NCI-H1105 treated with DMSO at 0.1 percent for 48 hours (cell line): ENCODE measurements at regions not wholly inside any gene's neighbourhood (a gene's known extent, or its start where the extent isn't known, plus 50 kb on each side); places are given as distances from the start of the nearest gene placed in this dataset.

Source experiments
- DNase-seq: peaks from one replicate; lab custom pipeline; 2025; lab: John Stamatoyannopoulos, UW

DNA sequence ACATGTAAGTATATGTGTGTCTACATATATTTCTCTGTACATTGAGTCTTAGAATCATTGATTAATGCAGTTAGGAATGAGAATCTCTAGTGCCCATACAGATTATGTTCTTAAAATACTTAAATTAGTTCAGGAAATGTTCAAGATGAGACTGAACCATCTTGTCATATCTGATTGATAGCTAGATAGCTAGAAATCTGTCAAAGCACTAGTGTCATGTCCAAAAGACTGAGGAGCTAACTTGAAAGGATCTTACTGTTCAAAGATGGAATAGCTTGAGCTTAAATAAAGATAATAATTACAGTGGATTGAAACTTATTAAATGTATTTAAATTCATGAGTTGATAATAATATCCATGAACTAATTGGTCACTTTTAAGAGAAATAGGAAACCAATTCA, 191.7 kb upstream of the TCF21 start:
- DNase-seq, result no peak

DNA sequence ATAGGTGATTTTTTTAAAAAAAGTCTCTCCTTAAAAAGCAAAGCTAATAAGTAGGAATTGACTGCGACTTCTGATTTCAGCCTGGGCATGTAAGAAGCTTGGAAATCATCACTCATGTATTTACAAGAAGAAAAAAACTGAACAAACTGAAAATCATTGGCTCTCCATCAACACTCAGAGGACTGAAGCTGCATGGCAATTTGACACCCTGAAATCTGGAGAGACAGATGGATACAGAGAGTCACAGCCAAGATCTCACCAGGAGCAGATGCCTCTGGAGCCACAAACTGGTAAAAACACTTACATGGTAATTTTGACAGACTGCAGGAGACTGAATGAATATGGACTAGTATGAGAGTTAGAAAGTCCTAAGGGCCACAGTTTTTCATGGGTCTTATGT, 191.2 kb upstream of the TCF21 start:
- DNase-seq, result peak; percentile 8

DNA sequence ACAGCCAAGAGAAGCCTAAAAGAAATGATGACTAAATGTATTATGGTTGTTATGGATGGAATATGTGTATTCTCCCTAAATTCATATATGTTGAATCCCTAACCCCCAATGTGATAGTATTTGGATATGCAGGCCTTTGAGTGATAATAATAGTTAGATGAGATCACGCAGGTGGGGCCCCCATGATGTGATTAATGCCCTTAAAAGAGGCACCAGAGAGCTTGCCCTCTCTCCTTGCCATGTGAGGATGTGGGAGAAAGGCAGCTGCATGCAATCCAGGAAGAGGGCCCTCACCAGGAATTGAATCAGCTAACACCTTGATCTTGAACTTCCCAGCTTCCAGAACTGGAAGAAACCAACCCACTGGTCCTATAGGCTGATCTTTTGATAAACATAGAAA, 190.6 kb upstream of the TCF21 start:
- DNase-seq, result no peak

DNA sequence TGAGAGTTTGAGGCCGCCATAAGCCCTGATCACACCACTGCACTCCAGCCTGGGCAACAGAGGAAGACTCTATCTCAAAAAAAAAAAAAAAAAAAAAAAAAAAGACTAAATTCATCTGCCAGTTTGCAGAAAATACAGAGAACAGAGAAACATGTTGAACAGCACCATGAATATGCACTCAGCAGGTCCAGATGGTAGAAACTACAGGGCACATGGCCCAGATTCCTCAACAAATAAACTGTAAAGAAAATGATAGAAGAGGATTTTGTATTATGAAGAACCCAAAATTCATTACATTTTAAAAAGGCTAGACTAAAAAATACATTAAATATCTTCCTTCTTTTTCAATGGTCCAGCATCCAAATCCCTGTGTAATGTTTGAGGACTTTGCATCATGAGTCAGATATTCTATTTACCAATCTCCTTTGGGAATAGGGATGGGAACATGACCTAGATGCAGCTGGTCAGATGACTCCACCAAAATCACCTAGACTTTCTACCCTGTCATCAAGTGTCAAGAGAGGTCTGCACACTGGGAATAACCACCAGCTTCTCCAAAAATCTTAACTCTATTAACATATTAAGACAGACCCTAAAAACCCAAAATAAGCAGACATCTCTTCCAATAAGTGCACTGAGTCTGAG, 189.1 kb upstream of the TCF21 start:
- DNase-seq, result no peak

DNA sequence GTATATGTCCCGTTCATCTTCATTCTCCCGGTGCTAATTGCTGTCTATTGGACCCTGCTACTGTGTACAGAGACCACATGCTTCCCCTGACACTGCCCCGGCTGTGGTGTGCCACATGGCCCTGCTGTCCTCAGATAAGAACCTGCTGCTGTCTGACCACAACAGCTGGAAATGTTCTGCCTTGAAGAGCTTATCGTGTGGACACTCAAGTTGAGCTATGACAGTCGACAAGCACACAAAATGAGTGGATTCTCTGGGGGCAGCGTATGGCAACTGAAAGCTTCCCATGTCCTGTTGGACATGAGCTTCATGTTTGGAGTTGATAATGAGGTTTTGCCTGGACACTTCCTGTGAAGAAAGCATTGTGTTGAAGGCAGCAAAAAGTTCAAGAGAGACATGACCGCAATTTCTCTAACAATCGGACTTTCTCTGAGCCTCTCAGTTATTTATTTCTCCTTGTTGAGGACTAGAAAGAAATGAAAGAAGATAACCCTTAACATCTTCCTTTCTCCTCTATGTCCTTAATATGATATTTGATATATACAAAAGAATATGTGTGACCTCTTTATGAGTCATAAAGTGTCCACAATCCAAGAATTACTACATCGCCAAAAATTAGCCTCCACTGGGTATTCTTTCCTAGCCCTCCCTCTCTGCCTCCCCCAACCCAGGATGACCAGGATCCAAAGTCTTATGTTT, 187.1 kb upstream of the TCF21 start:
- DNase-seq, result no peak

DNA sequence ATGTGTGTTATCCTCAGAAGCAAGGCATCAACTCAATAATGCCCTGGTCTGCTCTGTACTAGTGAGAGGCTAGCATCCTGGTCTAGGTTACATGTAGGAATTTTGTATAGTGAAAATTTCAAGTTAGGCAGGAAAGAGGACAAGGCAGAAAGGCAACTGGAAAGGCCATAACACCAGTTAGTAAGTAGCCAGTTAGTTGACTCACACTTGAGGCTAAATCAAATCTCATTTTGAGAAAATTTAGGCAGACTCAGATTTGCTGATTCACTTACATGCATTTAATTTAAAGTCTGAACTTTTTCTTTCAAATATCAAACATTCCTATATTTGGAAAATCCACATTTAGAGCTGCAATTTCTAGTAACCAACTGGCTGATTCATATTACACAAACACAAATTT, 184.5 kb upstream of the TCF21 start:
- no peak for DNase-seq

DNA sequence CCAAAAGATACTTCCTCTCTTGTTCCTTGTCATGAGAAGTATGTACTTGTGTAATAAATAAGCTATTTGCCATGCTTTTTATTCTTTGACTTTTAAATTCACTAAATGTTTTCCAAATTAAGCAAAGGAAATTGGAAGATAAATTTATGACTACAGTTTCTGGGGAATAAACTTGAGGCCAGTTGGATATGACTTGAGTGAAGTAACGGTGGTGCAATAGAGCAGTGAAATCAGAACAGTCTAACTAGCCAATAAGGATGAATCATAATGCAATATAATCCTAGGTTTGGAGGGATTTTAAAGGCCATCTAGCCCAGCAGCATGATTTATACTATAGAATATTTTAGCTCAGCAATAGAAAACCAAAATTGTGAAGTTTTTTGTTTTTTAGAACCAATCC, 183.8 kb upstream of the TCF21 start:
- DNase-seq, result no peak

DNA sequence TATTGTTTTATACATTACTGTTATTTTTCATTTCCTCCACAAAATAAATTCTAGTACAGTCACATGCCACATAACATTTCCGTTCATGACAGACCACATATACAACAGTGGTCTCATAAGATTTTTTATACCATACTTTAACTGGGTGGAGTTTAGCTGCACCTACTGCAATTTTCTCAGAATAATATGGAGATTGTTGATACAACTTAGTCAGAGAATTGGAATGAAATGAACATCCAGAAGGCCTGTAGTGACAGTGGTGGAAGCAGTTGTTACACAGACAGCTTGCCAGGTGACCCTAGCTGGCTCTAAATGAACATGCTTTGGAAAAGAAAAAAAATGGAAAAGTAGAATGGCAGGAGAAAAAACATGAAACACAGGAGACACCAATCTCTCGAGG, 183.2 kb upstream of the TCF21 start:
- no peak for DNase-seq

DNA sequence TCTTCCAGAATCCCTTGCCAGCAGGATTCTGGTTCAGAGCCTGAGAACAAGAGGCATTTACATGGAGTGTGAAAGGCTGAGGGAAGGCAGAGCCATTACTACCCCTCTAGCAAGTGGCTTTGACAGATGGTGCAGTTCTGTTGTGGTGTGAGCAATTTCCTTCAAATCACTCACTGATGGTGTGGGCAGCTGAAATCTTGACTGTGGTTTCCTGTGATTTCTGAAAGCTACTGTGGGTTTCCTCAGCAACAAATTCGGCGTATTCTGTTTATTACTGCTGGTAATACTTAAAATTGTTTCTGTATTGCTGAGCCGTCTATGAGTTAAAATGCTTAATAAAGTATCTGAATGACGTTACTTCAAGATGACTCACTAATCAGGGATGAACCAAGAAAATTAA, 181.5 kb upstream of the TCF21 start:
- no peak for DNase-seq

DNA sequence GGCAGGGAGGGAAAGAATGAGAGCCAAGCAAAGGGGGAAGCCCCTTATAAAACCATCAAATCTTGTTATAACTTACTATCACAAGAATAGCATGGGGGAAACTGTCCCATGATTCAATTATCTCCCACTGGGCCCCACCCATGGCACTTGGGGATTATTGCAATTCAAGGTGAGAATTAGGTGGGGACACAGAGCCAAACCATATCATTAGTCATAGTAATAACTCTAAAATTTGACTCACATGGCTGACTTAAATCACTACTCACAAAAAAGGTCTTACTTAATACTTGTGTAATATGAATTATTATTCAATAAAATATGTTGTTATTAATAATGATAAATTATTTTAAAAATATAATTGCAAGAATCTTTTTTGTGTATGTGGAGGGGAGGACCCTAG, 178.1 kb upstream of the TCF21 start:
- DNase-seq, result no peak

DNA sequence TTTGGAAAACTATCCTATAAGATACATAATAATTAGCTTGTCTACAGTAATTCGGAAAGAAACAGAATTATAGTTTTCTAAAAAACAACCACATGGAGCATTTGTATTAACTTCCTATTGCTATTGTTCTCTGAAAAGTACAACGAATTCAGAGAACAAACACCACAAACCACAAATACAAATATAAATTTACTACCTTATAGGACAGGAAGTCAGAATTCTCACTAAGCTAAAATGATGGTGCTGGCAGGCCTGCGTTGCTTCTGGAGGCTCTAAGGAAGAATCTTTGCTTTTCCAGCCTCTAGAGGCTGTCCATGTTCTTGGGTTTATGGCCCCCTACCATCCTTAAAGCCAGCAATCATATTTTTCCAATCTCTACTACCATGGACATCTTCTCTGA, 173.6 kb upstream of the TCF21 start:
- no peak for DNase-seq

DNA sequence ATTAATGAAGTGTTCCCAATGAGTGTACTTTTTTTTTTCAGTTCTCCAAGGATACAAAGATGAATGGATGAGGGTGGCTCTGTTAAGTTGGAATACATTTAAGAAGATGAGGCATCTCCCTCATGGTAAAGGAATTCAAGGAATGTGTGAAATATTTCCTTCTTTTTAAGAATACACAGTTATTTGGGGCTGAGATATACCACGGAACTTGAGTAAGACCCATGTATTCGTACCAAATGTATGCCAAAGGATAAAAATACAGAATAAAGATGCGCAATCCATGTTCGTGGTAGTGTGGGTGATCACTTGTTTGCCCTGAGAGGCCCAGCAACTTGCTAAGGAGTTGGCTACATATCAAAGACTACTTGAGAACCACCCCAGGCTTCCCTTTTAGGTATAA, 164.2 kb upstream of the TCF21 start:
- no peak for DNase-seq

DNA sequence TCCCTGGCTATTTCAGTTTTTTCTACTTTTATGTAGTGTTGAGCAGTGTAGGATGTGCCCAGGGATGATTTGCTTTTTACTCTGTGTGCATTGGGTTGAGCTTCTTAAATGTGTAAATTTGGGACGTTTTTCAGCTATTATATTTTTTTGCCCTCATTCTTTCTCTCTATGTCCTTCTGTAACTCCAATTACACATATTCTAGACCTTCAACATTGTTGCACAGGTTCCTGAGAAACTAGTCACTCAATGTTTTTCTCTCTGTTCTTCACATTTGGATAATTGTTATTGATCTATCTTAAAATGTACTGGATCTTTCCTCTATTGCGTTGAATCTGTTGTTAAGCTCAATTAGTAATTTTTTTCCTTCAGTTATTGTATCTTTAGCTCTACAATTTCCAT, 162.7 kb upstream of the TCF21 start:
- DNase-seq, result no peak

DNA sequence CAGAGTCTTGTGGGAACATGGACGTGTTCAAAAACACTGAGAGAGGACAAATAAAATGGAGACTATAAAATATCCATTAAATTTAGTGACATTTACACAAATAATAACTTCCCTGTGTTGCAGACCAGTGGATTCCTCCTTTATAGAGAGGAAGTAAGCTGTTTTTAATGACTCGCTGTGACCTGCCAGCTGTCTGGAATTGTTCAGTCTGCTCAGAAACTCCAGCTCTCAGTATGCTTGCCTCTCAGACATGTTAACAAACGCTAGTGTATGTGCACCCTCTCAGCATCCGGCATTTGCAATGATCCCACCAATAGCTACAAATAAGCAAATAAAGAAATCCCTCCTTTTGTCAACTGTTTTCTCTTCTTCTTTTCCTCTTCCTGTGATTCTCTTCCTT, 158.0 kb upstream of the TCF21 start:
- no peak for DNase-seq

DNA sequence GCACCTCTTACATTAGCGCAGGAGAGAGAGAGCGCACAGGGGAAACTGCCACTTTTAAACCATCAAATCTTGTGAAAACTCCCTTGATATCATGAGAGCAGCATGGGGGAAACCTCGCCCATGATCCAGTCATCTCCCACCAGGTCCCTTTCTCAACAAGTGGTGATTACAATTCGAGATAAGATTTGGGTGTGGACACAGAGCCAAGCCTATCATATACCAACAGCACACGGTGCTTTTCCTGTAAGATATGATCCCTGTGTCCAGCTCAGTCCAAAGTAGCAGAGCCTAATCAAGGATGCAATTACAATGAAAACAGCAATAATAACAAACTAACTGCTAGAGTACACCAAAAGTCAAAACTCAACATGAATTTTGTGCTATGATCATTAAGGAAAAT, 148.7 kb upstream of the TCF21 start:
- DNase-seq, result no peak

DNA sequence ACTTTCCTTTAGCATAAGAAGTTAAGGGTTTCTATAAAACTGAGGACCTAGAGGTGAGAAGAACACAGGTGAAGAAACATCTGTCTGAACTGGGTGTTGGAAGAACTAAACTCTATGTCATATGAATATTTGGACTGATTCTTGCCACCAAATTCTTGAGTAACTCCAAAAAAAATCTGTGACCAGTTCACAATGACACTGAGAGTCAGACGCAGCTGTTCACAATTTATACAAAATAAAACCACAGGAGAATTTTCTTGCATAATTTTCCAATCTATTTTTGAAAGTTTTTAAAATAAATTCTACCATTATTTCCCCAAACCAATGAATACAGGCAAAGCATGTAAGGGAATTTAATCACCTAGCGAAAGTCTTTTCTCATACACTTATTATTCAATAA, 148.1 kb upstream of the TCF21 start:
- DNase-seq, result no peak

DNA sequence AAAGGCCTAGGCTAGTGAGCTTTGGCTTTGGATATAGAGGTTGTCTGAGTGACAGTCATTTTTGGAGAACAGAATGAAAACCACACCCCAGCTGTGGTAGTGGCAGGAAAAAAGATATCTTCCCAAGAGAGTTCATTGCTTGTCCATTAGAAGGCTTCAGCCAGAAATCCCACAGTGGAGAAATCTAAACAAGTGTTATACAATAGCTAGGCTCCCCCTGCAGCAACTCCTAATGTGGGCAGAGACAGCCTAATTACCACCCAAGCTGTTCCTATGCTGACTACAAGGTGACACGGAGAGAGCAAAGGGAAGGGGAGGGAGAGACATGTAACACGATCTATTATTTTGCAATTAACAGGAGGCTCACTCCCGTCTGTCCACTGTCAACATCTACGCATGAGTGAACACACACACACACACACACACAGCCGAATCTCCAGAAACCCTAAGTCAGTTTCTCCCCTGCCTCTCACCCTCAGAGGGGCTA, 147.5 kb upstream of the TCF21 start:
- peak; percentile 79 for DNase-seq

DNA sequence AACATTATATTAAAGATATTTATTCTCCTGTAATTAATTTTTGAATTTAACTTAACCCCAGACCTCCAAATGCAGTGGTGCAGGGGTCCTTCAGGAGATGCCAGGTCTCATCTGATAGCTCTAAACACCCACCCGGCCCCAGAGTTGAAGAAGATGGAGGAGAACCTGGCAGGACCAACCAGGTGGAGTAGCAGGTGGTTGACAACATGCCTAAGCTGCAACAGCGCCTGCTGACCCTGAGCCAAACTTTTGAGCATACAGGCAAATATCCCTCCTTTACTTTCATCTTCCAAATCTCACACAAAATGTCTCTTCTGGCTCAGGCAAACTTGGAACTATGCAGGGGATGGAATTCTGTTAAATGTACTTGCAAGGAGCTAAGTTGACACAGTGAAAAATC, 145.3 kb upstream of the TCF21 start:
- DNase-seq, result no peak

DNA sequence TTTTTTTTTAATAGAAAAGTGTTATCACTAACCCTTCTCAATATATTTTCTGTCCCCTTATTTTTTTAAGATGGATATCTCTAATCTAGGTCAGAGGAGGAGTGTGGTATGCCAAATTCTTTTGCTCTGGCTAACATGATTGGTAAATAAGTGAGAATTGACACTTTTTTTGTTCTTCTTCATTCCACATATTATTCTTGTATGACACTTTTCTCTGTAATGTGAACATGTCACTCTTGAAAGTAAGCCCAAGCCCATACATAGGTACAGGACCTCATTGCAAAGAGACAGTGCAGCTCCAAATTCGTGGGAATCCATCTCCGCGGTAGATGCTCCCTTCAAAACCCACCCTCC, 142.5 kb upstream of the TCF21 start:
- no peak for DNase-seq

DNA sequence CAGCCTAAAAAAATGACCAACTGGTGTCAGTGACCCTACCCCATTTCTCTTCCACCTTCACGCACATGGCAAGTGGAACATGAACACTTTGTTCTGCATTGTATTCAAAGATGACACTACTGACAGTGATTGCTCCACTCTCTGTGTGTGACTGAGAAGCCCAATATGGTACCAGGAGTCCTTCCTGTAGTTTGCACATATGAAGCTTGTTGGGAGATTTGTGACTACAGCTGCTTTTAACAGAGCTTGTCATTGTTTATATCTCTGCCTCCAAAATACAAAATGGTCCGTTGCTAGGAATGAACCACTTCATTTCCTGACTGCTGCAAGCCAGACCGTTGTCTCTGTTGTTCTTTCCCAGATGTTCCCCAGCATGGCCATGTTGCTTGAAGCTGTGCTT, 140.3 kb upstream of the TCF21 start:
- DNase-seq, result no peak

DNA sequence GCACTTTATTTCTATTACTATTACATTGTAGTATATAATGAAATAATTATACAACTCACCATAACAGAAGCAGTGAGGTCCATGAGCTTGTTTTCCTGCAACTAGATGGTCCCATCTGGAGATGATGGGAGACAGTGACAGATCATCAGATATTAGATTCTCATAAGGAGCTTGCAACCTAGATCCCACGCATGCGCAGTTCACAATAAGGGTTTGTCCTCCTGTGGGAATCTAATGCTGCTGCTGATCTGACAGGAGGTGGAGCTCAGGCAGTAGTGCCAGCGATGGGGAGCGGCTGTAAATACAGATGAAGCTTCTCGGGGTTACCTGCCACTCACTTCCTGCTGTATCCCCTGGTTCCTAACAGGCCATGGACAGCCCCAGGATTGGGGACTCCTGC, 139.5 kb upstream of the TCF21 start:
- DNase-seq, result no peak

DNA sequence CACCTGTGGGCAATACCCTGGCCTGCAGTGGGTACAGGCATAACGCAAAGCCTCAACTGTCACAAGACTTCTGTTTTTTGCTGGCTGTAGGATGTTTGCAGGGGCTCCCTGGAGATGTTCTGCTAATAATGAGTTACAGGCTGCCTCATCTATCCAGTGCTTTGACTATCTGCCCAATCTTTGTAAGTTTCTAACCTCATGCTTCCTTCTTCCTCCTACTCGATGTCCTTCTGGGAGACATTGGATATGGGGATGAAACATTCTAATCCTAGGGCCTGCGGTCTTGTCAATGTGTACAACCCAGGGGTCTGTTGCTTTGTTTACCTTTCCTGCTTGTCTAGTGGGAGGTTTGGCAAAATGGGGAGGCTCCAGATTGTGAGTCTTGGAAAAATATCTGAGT, 136.8 kb upstream of the TCF21 start:
- DNase-seq, result no peak

DNA sequence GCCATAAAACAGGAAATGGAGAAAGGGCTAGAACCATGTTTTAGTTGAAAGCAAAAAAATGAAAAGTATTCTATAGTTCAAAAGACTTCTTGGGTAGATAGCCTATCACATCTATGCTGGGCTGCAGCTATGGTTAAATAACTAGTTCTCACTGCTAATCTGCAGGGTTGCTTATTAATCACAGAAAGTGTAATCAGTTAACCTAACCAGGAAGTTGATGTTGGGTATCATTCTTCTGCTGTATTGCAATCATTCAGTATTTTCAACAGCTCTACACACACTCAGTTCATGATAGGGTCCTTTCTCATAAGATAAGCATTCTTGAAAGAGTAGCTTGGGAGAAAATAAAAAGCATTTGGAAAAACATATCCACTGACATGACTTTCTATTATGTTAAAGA, 135.2 kb upstream of the TCF21 start:
- no peak for DNase-seq

DNA sequence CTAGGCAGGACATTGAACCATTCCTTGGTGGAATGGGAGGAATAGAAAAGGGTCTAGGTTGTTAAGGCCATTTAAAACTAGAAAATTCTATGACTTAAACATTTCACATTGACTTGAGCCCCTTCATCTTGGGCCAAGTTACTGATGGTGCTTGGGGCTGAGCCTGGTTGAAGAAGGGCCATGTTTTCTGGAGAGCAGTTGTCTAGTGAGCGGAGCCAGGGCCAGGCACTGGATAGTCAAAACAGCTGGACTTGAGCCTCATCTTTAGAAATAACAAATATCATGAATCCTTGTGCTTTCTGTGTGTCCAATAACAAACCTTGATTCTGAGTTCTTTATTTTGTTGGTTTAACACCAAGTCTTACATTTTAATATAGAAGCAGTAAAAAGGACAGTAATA, 134.6 kb upstream of the TCF21 start:
- no peak for DNase-seq
